GM12878 (cell line): ENCODE measurements at regions not wholly inside any gene's neighbourhood (a gene's known extent, or its start where the extent isn't known, plus 50 kb on each side); places are given as distances from the start of the nearest gene placed in this dataset.

Experiments used
- ATAC-seq: fragments of 200-7000 bp; cut with Tn5 transposase; 3 replicates; pipeline ENCODE4 v1.9.1; 2020; ENCODE audit warnings: mild to moderate bottlenecking, moderate library complexity
- BruUV-seq: library from RNA; stranded (reverse); fragments of 400-500 nt; replicated peaks from 2 replicates; lab custom pipeline; 2021; lab: Mats Ljungman, UMichigan
- CTCF ChIA-PET: fragments of 300-600 bp; sonication (Branson Sonifier 250); formaldehyde crosslinking; extraction: SDS; loops from one replicate; lab custom pipeline; 2021; ENCODE audit warnings: inconsistent platforms; lab: Yijun Ruan, JAX
- POLR2A ChIA-PET: fragments of 350-600 bp; formaldehyde crosslinking; extraction: SDS; loops from one replicate; lab custom pipeline; 2021; ENCODE audit warnings: inconsistent platforms; lab: Charles Lee
- RAD21 ChIA-PET: fragments of 300-600 bp; sonication (Branson Sonifier 250); formaldehyde crosslinking; loops from one replicate; lab custom pipeline; 2023; ENCODE audit warnings: antibody characterized with exemption; ENCODE audit not compliant: unreplicated experiment; lab: Charles Lee
- SMC1A ChIA-PET: fragments of 300-600 bp; sonication (Branson Sonifier 250); formaldehyde crosslinking; loops from one replicate; lab custom pipeline; 2023; ENCODE audit not compliant: unreplicated experiment, uncharacterized antibody; lab: Charles Lee
- DNase-seq: peaks from one replicate; pipeline ENCODE4 v3.0.0-alpha.2; 2011; ENCODE audit warnings: low read depth, low spot score
- FAIRE-seq: peaks from 3 replicates; lab custom pipeline; 2011; peaks lifted over from hg19 to GRCh38; lab: Jason Lieb, UNC
- H2AFZ ChIP-seq: 2 replicates; pipeline ENCODE4 v1.6.0; 2011; ENCODE audit warnings: low read depth, low read length, control low read depth; ENCODE audit not compliant: control insufficient read depth
- H3K27ac ChIP-seq: 2 replicates; pipeline ENCODE4 v1.5.1; 2011; ENCODE audit warnings: control low read depth; ENCODE audit not compliant: control insufficient read depth, insufficient read depth
- H3K27me3 ChIP-seq, 2 experiments: replicated peaks in 1 of 2; 2 replicates each; pipeline versions ENCODE4 v1.6.0 to v1.6.1; 2011; ENCODE audit warnings: low read length in 1 of 2; ENCODE audit not compliant: control insufficient read depth in 2 of 2, insufficient read depth in 2 of 2
- H3K36me3 ChIP-seq, 2 experiments: 2 replicates each; pipeline ENCODE4 v1.5.1; 2011; ENCODE audit warnings: low read length in 1 of 2; ENCODE audit not compliant: control insufficient read depth in 2 of 2, insufficient read depth in 2 of 2
- H3K4me1 ChIP-seq: 2 replicates; pipeline ENCODE4 v1.6.1; 2011; ENCODE audit warnings: mild to moderate bottlenecking, low read length, moderate library complexity, mixed read lengths; ENCODE audit not compliant: control insufficient read depth, insufficient read depth
- H3K4me2 ChIP-seq: 2 replicates; pipeline ENCODE4 v1.6.0; 2011; ENCODE audit warnings: control low read depth; ENCODE audit not compliant: control insufficient read depth, insufficient read depth
- H3K4me3 ChIP-seq: fragments of 200-600 bp; sonication (generic); 2 replicates; pipeline ENCODE4 v1.5.1; 2016
- H3K79me2 ChIP-seq: 2 replicates; pipeline ENCODE4 v1.6.0; 2011; ENCODE audit warnings: low read length; ENCODE audit not compliant: control insufficient read depth, insufficient read depth
- H3K9ac ChIP-seq: 2 replicates; pipeline ENCODE4 v1.8.0; 2011; ENCODE audit warnings: low read length, control low read depth, mixed read lengths; ENCODE audit not compliant: control insufficient read depth, insufficient read depth
- H3K9me3 ChIP-seq: replicated peaks from 3 replicates; pipeline ENCODE4 v1.5.1; 2011; ENCODE audit warnings: mild to moderate bottlenecking, low read length; ENCODE audit not compliant: control insufficient read depth, insufficient read depth
- H4K20me1 ChIP-seq: 2 replicates; pipeline ENCODE4 v1.6.0; 2011; ENCODE audit not compliant: control insufficient read depth, insufficient read depth
- BHLHE40 ChIP-seq, 2 experiments: fragments of 450-650 bp in 1 of 2; IDR thresholded peaks; 2 replicates each; pipeline ENCODE4 v1.6.1; 2011 to 2017; ENCODE audit warnings: low read depth in 2 of 2, borderline replicate concordance in 1 of 2, improper control_type of control experiment in 1 of 2, low read length in 1 of 2, mild to moderate bottlenecking in 1 of 2
- NR2F1 ChIP-seq: fragments of 450-650 bp; conservative IDR thresholded peaks from 2 replicates; pipeline ENCODE4 v1.6.1; 2017; ENCODE audit warnings: mild to moderate bottlenecking
- PAX5 ChIP-seq: IDR thresholded peaks from 2 replicates; pipeline ENCODE4 v1.6.1; 2011; ENCODE audit warnings: low read depth, low read length, borderline replicate concordance
- WGBS: methylation state at CpG from one replicate; pipeline ENCODE4 v1.1.6; 2016; ENCODE audit warnings: low lambda C conversion rate; ENCODE audit not compliant: insufficient replicate concordance, insufficient coverage; ENCODE audit errors: missing lambda C conversion rate; 5-methylcytosine and 5-hydroxymethylcytosine counted together
- in situ Hi-C: fragments of 300-500 bp; cut with MboI; formaldehyde crosslinking; loops from 9 replicates; pipeline ENCODE4 v1.14.3; 2018; ENCODE audit warnings: mixed read lengths
- intact Hi-C: fragments of 100-400 bp; cut with micrococcal nuclease; formaldehyde crosslinking; loops from one replicate; pipeline ENCODE4 v1.14.2; 2022; ENCODE audit not compliant: unreplicated experiment
- TF ChIP-seq, protein P1 (sequence below): IDR thresholded peaks from 2 replicates; pipeline ENCODE4 v1.6.1; 2012; ENCODE audit warnings: mild to moderate bottlenecking, low read depth, low read length
- TF ChIP-seq, protein P2 (sequence below): fragments of 450-650 bp; IDR thresholded peaks from 2 replicates; pipeline ENCODE4 v1.6.1; 2017; ENCODE audit warnings: antibody characterized with exemption, mild to moderate bottlenecking, moderate library complexity
- TF ChIP-seq, protein P3 (sequence below): IDR thresholded peaks from 2 replicates; pipeline ENCODE4 v1.6.1; 2011; ENCODE audit warnings: low read depth, mild to moderate bottlenecking, low read length, moderate library complexity, borderline replicate concordance; ENCODE audit errors: extremely low read depth

DNA sequence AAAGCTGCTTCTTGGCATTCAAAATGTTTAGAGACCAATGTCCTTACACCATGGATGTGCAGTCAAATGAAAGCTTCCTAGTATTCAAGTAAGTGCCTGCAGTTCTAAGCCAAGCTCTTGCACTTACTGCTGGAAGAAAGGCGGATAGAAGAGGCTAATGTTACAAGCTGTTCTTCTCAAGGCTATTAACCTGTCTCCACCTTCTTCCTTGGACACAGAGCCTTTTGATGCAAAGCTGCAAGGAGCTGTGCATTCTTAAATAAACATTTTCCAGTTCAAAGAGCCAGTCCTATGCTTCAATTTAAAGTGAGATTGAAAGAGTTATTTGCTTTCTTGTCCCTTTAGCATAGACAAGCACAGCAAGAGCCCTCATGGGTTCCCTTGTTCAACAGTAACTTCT is 167.9 kb upstream of the RUNX1 start:
- no peak overlapping the region for H3K4me2 ChIP-seq
- no peak overlapping the region for H3K9ac ChIP-seq
- DNase-seq (no peak), ATAC-seq (no peak), FAIRE-seq (no peak)
- WGBS, result 69% methylated on average over 1 of the region's 1 CpG
- CTCF ChIA-PET, result no interaction called here
- H3K36me3 ChIP-seq, result no peaks in the 10 kb centered on the region
- H4K20me1 ChIP-seq, result no peaks in the 10 kb centered on the region
- no peak overlapping the region for H3K27ac ChIP-seq
- intact Hi-C loops, result no loop called here
- TF ChIP-seq BHLHE40 (IDR thresholded peaks at IDR 0.05; ENCODE audit: borderline replicate concordance in 1 of 2, low read depth in 2 of 2, low read length in 1 of 2) (no peak), NR2F1 (no peak), PAX5 (no peak)
- TF ChIP-seq, protein P1, sequence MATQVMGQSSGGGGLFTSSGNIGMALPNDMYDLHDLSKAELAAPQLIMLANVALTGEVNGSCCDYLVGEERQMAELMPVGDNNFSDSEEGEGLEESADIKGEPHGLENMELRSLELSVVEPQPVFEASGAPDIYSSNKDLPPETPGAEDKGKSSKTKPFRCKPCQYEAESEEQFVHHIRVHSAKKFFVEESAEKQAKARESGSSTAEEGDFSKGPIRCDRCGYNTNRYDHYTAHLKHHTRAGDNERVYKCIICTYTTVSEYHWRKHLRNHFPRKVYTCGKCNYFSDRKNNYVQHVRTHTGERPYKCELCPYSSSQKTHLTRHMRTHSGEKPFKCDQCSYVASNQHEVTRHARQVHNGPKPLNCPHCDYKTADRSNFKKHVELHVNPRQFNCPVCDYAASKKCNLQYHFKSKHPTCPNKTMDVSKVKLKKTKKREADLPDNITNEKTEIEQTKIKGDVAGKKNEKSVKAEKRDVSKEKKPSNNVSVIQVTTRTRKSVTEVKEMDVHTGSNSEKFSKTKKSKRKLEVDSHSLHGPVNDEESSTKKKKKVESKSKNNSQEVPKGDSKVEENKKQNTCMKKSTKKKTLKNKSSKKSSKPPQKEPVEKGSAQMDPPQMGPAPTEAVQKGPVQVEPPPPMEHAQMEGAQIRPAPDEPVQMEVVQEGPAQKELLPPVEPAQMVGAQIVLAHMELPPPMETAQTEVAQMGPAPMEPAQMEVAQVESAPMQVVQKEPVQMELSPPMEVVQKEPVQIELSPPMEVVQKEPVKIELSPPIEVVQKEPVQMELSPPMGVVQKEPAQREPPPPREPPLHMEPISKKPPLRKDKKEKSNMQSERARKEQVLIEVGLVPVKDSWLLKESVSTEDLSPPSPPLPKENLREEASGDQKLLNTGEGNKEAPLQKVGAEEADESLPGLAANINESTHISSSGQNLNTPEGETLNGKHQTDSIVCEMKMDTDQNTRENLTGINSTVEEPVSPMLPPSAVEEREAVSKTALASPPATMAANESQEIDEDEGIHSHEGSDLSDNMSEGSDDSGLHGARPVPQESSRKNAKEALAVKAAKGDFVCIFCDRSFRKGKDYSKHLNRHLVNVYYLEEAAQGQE, result no peak
- TF ChIP-seq, protein P2, sequence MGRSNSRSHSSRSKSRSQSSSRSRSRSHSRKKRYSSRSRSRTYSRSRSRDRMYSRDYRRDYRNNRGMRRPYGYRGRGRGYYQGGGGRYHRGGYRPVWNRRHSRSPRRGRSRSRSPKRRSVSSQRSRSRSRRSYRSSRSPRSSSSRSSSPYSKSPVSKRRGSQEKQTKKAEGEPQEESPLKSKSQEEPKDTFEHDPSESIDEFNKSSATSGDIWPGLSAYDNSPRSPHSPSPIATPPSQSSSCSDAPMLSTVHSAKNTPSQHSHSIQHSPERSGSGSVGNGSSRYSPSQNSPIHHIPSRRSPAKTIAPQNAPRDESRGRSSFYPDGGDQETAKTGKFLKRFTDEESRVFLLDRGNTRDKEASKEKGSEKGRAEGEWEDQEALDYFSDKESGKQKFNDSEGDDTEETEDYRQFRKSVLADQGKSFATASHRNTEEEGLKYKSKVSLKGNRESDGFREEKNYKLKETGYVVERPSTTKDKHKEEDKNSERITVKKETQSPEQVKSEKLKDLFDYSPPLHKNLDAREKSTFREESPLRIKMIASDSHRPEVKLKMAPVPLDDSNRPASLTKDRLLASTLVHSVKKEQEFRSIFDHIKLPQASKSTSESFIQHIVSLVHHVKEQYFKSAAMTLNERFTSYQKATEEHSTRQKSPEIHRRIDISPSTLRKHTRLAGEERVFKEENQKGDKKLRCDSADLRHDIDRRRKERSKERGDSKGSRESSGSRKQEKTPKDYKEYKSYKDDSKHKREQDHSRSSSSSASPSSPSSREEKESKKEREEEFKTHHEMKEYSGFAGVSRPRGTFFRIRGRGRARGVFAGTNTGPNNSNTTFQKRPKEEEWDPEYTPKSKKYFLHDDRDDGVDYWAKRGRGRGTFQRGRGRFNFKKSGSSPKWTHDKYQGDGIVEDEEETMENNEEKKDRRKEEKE, result no peak
- TF ChIP-seq, protein P3, sequence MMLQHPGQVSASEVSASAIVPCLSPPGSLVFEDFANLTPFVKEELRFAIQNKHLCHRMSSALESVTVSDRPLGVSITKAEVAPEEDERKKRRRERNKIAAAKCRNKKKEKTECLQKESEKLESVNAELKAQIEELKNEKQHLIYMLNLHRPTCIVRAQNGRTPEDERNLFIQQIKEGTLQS, result no peak
- H2AFZ ChIP-seq, result no peak overlapping the region
- SMC1A ChIA-PET, result no interaction called here
- no TSS peak for BruUV-seq
- in situ Hi-C loops, result no loop called here
- POLR2A ChIA-PET, result no interaction called here
- H3K79me2 ChIP-seq, result no peaks in the 10 kb centered on the region
- H3K4me3 ChIP-seq, result no peak overlapping the region
- RAD21 ChIA-PET, result no interaction called here
- no peaks in the 10 kb centered on the region for H3K27me3 ChIP-seq
- H3K9me3 ChIP-seq, result no peaks in the 10 kb centered on the region; the same call in 2 of the 3 replicates
- peaks cover 11% of the 10 kb centered on the region for H3K4me1 ChIP-seq
